ENCODE measurements at regions not wholly inside any gene's neighbourhood (a gene's known extent, or its start where the extent isn't known, plus 50 kb on each side); places are given as distances from the start of the nearest gene placed in this dataset.

DNA sequence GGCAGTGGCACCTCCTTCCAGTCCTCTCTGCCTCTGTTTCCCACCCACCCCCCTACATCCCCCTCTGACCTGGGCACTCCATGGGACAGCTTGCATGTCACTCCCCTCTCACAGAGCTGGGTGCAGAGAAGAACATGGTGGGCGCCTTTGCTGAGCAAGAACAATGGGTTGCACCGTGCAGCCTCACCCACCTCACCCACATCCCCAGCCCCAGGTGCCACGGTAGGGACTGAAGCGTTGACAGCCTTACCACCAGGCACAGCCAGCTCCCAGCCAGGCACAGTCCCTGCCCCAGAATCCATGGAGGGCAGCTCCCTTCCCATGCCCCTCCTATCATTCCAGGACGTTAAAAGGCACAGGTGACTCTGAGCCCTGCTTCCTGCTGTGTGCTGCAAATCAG, 93.1 kb upstream of the VSTM2B start:
- no peak for DNase-seq

DNA sequence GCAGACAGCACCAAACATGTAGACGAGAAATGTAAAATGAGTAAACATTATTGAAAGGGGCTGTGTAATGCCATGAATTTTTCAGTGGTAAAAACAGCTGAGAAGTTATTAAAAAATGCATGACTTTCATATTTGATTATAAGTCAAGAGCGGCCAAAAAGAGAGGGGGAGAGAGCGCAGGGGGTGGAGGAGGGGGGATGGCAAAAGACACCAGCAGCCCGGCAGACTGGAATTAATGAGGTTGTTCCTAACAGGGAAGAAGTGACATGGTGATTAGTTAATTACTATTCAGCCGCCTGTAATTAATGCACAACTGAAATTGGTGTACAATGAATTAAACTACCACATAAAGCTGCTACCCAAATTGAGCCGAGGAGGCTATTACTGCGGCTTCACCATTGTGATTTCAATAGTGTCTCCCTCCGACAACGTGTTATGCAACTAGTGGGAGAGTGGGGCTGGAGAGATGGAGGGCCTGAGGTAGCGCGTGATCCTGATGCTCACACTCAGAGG, 89.1 kb upstream of the VSTM2B start:
- DNase-seq, result no peak

DNA sequence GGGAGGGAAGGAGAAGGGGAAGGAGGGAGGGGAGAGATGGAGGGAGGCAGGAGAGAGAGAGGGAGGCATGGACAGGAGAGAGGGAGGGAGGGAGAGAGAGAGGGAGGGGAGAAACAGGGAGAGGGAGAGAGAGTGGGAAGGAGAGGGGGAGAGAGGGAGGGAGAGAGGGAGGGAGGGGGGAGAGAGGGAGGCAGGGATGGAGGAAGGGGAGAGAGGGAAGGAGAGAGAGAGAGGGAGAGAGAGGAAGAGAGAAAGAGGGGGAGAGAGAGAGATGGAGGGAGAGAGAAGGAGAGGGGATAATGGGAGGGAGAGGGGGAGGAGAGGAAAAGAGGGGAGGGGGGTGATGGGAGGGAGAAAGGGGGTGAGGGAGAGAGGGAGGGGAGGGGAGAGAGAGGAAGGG, 86.8 kb upstream of the VSTM2B start:
- no peak for DNase-seq

DNA sequence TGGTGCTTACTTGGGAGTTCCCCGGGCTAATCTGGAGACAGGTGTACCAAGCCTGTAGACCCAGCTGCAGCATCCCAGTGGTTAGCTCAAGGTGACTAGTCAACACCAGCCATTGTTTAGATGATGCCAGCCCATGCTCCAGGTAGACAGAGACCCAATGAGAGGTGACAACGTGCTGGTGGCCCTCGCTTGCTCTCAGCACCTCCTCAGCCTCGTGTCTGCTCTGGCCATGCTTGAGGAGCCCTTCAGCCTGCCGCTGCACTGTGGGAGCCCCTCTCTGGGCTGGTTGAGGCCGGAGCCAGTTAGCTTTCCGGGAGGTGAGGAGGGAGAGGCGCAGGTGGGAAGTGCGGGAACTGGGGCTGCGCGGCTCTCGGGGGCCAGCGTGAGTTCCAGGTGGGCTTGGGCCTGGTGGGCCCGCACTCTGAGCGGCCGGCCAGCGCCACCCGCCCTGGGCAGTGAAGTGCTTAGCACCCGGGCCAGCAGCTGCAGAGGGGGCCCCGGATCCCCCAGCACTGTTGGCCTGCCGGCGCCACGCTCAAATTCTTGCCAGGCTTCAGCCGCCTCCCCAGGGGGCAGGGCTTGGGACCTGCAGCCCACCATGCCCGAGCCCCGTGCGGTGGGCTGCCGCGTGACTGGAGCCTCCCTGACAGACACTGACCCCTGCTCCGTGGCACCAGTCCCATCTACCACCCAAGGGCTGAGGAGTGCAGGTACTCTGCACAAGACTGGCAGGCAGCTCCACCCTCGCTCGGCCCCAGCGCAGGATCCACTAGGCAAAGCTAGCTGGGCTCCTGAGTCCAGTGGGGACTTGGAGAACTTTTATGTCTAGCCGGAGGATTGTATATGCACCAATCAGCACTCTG, 85.9 kb upstream of the VSTM2B start:
- no peak for DNase-seq

DNA sequence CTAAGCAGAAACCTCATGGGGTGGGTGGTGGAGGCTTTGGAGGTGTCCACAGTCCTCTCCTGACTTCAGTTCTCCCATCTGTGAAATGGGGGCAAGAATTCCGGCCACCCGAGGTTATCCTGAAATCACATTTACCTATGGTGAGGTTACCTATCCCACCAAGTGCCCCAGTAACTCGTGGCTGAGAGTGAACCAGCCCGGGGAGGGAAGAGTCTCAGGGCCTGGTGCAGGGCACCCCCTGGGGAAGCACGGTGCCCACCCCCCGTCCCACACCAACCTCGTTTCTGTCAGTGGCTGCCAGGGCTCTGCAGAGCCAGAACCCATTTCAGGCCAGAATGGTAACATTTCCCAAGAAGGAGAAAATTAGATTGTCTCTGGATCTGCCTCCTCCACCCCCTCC, 83.7 kb upstream of the VSTM2B start:
- DNase-seq, result no peak

DNA sequence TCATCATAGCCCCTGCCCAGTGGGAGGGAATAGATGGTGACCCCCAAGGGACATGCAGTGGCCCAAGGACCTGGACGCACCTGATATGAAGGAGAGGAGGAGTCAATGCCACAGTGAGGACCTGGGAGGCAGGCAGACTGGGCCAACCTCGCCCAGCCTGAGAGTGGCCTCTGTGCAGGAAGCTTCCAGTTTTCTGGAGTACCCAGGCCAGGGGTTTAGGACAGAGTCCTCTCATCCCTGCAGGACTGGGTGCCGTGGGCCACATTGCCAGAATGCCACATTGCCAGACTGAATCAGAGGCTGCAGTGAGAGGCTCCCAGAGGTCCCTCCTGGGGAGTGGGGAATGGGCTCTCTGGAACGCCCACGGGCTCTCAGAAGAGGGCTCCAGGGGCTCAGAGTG, 82.9 kb upstream of the VSTM2B start:
- no peak for DNase-seq

DNA sequence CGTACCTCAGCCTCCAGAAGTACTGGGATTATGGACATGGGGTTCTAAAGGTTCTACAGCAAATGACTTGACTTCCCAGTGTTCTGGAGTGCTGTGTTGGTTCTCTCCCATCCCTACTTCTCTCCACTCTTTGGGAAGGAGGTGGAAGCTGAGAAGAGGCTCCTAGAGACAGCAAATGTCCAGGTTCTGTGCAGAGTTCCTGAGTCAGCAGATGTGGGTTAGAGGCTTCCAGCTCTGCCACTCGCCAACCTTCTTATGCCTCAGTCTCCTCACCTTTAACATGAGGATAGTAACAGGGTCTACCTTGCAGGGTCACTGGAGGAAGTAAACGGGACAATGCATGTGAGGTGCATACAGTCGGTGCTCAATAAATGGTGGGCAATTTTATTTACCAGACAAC, 80.5 kb upstream of the VSTM2B start:
- no peak for DNase-seq

DNA sequence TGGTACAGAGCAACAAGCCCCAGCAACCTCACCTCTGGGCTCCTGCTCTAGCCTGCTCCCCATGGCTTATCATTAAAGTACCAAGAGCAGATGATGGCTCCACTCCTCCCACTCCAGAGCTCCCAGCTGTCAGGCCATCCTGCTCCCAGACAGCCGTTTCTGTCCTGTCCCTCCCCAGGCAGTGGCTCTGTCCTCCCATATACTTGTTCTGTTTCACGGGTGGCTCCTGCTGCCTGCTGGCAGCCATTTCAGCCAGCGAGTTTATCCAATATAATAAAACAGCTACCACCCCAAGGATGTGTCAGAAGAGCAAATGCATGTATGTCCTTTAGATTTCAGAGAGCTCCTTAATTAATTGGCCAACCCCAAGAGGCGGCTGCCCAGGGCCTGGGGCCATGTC, 79.4 kb upstream of the VSTM2B start:
- no peak for DNase-seq

DNA sequence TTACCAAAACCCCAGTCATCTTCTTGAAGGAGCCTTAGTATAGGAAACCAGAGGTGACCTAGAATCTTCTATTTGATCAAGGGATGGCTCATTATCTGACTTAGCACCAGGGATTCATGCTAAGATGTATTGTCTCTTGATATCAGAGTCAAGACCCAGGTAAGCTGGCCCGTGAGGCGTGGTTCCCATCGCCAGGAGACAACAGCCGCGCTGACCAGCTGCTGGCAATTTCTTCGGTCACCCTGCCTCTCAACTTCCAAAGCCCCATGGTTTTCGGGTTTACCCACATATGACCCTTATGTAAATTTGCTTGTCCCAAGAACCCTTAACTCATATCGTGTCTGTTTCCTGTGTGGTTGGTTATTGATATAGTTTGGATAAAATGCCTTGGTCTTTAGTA, 77.7 kb upstream of the VSTM2B start:
- DNase-seq, result no peak

DNA sequence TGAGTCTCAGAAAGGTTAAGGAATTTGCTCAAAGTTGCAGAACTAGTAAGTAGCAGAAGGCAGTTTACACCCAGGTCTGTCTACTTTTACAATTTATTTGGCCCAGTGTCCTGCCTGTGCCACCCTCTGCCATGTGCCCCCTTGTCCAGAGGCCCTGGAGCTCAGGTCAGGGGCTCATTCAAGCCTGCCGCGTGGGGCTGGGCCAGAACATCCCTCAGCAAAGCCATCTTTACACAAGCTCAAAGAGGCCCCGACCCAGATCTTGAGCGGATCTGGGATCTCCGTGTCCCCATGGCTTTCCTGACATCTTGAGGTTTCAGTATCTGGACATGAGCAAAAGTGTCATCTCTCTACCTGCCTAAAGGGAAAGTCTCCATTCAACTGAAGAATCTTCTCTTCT, 76.4 kb upstream of the VSTM2B start:
- DNase-seq, result no peak

DNA sequence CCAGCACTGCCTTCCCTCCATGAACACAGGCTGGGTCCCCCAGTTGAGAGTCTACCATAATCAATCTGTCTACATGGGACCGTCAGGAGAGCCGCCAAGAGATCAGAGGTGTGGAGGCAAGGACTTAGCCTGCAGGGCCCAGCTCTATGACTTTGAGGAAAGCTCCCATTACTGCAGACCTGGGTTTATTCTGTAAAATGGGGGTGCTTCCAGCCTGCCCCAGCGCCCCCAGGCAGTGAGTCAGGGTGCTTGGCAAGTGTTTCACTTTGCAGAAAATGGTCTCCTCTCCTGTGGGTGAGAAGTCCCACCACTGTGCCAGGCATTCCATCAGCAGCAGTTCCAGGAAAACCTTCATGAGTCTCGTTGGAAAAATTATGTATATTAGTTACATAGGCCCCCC, 75.5 kb upstream of the VSTM2B start:
- no peak for DNase-seq

DNA sequence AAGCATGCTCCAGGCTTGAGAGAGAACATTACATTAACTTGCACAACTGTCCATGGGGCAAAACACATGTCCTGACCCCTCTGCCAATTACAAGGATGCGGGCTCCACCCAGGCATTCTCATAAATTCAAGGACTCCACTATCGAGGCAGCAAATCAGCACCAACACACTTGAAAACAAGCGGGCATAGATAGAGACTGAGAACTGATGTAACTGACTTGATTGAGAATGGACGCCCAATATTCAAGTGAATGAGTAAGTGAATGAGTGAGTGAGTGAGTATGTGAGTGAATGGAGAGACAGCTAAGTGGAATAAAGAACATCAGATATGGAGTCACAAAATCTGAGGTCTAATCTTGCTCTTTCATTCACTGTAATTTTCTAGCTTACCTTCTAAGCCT, 75.0 kb upstream of the VSTM2B start:
- no peak for DNase-seq

DNA sequence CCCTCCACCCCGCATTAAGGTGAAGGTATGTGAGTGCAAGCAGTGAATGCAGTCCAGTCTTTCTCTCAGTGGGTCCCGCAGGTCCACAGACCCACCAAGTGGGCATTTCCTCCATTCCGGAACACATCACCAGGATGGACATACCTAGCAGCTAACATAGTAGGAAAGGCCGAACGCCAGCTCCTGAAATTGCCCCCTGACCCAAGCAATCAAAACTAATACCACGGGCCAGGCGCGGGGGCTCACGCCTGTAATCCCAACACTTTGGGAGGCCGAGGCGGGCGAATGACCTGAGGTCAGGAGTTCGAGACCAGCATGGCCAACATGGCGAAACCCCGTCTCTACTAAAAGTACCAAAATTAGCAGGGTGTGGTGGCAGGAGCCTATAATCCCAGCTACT, 71.7 kb upstream of the VSTM2B start:
- DNase-seq, result no peak

DNA sequence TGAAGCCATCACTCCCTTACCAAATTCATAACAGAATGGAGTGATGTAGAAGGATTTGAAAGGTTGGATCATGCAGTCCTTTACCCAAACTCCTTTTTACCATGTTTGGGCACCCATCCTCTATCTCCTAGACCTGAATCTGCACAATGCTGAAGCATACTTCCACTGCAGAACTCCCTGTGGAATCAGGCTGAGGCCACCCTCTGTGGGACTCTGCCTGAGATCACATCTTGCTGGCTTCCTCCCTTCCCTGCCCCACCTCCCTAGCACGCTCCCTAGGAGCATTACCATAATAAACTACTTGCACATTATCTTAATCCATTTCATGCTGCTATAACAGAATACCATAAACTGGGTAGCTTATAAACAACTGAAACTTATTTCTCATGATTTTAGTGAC, 68.4 kb upstream of the VSTM2B start:
- no peak for DNase-seq

DNA sequence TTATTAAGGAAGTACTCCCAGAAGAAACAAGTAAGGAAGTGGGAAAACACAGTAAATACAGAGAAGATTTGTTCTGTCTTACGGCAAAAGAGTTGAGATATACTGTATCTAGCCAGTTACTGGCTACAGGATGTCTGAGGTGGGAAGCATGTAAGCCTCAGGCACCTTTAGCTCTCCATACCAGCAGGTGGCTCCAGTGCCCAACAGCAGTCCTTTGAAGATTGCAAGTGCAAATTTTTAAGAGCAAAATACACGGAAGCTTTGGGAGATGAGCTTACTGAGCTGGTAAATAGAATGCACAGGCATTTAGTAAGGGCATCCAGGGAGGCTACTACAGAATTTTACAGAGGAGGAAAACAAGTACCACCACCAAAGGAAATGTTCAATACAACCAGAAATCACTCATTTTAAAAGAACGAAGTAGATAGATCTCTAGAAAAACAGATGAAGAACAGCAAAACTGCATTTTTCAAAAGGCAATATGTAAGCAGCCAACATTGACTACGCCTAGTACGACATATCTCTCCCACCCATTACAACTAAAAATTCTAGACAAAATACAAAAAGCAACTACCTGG, 57.9 kb upstream of the VSTM2B start:
- DNase-seq, result peak in 3 of 4 experiments; percentile 9 to 12 (median 12)

DNA sequence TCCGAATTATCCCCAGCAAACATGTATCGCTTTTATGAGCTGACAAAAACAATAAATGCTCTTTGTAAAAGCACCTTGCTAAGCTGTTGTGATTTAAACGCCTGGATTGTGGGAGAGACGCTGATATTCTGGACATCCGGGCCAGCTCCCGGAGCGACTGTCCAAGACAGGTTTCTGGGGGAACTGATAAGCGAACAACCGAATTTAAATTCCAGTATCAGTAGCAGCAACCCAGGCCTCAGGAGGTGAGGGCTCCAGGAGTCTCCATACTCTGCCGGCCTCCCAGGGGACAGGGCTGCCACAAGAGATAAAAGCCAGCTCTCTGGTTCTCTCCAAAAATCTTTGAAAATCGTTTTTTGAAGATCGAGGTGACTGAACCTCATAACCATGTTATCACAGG, 50.3 kb upstream of the VSTM2B start:
- DNase-seq, result no peak
